ENCODE measurements at regions not wholly inside any gene's neighbourhood (a gene's known extent, or its start where the extent isn't known, plus 50 kb on each side); places are given as distances from the start of the nearest gene placed in this dataset.

DNA sequence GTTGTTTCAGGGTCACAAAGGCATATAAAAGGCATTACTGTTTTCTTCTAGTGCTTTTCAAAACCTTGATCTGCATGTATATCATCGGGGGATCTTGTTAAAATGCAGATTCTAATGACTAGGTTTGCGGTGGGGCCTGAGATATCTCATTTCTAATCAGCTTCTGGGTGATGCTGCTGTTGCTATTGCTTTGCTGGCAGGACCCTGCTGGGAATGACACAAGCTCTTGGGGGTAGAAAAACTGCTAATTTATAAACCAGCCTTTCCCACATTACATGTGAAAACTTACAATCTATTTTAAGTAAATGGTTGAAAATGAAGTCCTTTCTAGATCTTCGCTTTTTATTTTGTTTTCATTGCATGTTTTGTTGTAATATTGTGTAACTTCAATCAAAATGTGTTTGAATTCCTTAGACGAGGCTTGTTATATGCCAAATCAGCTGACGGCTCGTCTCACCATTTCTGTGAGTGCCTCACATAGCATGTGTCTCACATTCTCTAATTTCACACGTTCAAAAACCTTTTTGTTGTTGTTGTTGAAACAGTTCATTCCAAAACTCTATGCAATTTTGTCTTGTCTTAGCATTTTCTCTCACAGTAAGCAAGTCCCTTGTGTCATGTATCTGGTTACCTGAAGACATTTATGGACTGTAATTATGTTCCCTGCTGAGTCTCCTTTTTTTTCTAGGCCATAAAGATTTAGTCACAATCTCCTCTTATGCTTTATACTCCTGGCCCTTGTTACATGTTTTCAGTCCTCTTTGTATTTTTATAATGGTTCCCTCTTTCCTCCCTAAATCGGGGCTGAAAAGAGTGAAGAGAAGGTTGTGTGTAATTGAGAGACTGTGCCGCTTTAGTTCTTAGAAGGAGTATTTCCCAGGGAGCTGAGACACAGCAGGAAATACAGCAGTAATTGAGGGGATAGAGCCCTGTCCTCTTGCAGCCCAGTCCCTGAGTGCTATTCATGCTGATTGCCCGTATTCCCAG lies 521.0 kb upstream of the SEMA6A start:
- no peak for DNase-seq
- Histone ChIP-seq H3K4me3 (ENCODE audit: low read length in 2 of 2) (no peak overlapping the region), H3K27me3 (ENCODE audit: control insufficient read depth in 1 of 2, insufficient read depth in 2 of 2, low read length in 1 of 2) (no peaks in the 10 kb centered on the region), H3K27ac (ENCODE audit: low read depth in 1 of 2, low read length in 2 of 2) (no peak overlapping the region), H3K36me3 (ENCODE audit: control insufficient read depth in 1 of 2, insufficient read depth in 2 of 2, low read length in 1 of 2) (no peaks in the 10 kb centered on the region), H3K9me3 (ENCODE audit: control insufficient read depth, low read length) (no peaks in the 10 kb centered on the region), H3K4me1 (ENCODE audit: control insufficient read depth in 1 of 2, insufficient read depth in 2 of 2, low read length in 2 of 2) (peaks cover 0 to 2% of the 10 kb centered on the region in 2 donors)
- intact Hi-C loops (cut with DNase I) = no loop called here
- WGBS, 2 donors = 74 to 82% methylated on average over 10 of the region's 10 CpGs
- ATAC-seq (ENCODE audit: low FRiP score) = no peak

DNA sequence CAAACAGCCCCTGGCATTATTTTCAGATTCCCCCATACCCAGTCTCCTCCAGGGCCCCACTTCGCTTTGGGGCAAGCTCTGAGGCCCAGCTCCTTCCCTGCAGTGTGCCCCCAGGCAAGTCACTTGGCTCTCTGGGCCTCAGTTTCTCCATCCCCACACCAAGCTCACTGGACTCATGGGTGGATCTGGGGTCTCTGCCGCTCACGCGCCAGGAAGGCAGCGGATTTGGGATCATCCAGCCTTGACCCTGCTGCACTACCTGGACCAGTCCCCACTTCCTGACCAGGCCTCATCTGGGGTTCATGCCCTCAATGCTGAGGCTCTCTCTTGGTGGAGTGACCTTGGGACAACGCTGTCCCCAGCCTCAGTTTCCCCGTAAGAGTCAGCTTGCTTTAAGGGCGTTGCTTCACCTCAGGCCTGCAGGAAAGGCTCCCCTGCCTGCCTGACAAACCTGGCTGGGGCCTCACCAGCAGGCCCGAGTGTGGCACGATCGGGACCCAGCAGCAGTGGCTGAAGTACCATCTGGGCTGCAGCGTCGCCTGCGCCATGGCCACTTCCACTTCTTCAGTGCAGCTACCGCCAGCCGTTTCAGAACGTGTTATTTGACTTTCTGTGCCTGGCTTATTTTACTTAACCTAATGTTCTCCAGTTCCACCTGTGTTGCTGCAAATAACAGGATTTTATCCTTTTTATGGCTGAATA lies 519.6 kb upstream of the SEMA6A start:
- Histone ChIP-seq H3K4me3 (ENCODE audit: low read length in 2 of 2) (no peak overlapping the region), H3K9me3 (ENCODE audit: control insufficient read depth, low read length) (no peaks in the 10 kb centered on the region), H3K36me3 (ENCODE audit: control insufficient read depth in 1 of 2, insufficient read depth in 2 of 2, low read length in 1 of 2) (no peaks in the 10 kb centered on the region), H3K27me3 (ENCODE audit: control insufficient read depth in 1 of 2, insufficient read depth in 2 of 2, low read length in 1 of 2) (no peaks in the 10 kb centered on the region), H3K27ac (ENCODE audit: low read depth in 1 of 2, low read length in 2 of 2) (no peak overlapping the region), H3K4me1 (ENCODE audit: control insufficient read depth in 1 of 2, insufficient read depth in 2 of 2, low read length in 2 of 2) (peaks cover 0 to 2% of the 10 kb centered on the region in 2 donors)
- WGBS, 2 donors = 98 to 99% methylated on average over 17 of the region's 17 CpGs
- ATAC-seq (ENCODE audit: low FRiP score) = no peak
- DNase-seq = peak in 1 of 2 donors; percentile 54
- intact Hi-C loops (cut with DNase I) = no loop called here

DNA sequence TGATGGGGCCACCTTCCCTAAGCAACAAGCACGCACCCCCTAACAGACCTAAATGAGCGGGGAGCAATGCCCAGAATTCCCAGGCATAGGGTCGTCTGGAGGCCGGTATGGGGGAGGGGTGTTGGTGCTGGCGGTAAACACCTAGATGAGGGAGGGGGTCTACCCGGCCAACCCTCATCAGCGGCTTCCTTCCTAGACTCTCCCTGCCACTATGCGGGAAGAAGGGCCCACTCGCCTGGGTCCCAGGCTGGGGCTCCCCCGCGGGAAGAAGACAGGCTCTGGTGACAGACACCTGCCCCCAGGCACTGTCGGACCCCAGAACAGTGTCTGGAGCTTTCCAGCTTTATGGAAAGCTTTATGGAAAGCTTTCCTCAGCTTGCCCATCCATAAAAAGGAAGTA lies 519.0 kb upstream of the SEMA6A start:
- WGBS, 2 donors = 96 to 97% methylated on average over 12 of the region's 12 CpGs
- Histone ChIP-seq H3K9me3 (ENCODE audit: control insufficient read depth, low read length) (no peaks in the 10 kb centered on the region), H3K36me3 (ENCODE audit: control insufficient read depth in 1 of 2, insufficient read depth in 2 of 2, low read length in 1 of 2) (no peaks in the 10 kb centered on the region), H3K27ac (ENCODE audit: low read depth in 1 of 2, low read length in 2 of 2) (no peak overlapping the region), H3K27me3 (ENCODE audit: control insufficient read depth in 1 of 2, insufficient read depth in 2 of 2, low read length in 1 of 2) (no peaks in the 10 kb centered on the region), H3K4me3 (ENCODE audit: low read length in 2 of 2) (no peak overlapping the region), H3K4me1 (ENCODE audit: control insufficient read depth in 1 of 2, insufficient read depth in 2 of 2, low read length in 2 of 2) (peaks cover 0 to 2% of the 10 kb centered on the region in 2 donors)
- DNase-seq (peak in 1 of 2 donors; percentile 66), ATAC-seq (ENCODE audit: low FRiP score) (no peak)
- intact Hi-C loops (cut with DNase I) = no loop called here

DNA sequence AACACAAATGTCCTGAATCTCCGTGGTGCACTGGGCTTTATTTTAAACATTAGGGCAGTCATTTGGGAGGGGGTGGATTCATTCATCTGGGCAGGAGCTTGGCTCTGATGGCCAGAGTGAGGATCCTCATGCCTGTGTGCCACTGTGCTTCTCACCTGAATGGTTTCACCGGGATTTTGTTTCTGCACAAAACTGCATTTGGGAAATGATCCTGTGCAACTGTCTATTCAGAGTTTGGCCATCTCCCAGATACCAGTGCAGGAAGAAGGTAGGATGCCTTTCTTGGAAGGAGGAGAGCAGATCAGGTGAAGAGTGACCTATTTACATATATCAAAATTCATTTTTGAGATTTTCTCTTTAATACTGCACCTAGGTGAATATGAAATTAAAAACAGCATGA lies 514.4 kb upstream of the SEMA6A start:
- Histone ChIP-seq H3K27ac (ENCODE audit: low read depth in 1 of 2, low read length in 2 of 2) (no peak overlapping the region), H3K4me3 (ENCODE audit: low read length in 2 of 2) (no peak overlapping the region), H3K27me3 (ENCODE audit: control insufficient read depth in 1 of 2, insufficient read depth in 2 of 2, low read length in 1 of 2) (no peaks in the 10 kb centered on the region), H3K4me1 (ENCODE audit: control insufficient read depth in 1 of 2, insufficient read depth in 2 of 2, low read length in 2 of 2) (no peaks in the 10 kb centered on the region), H3K36me3 (ENCODE audit: control insufficient read depth in 1 of 2, insufficient read depth in 2 of 2, low read length in 1 of 2) (no peaks in the 10 kb centered on the region), H3K9me3 (ENCODE audit: control insufficient read depth, low read length) (no peaks in the 10 kb centered on the region)
- intact Hi-C loops (cut with DNase I) = no loop called here
- no peak for ATAC-seq (ENCODE audit: low FRiP score)
- no peak for DNase-seq
- 66 to 74% methylated on average over 2 of the region's 2 CpGs for WGBS, 2 donors

DNA sequence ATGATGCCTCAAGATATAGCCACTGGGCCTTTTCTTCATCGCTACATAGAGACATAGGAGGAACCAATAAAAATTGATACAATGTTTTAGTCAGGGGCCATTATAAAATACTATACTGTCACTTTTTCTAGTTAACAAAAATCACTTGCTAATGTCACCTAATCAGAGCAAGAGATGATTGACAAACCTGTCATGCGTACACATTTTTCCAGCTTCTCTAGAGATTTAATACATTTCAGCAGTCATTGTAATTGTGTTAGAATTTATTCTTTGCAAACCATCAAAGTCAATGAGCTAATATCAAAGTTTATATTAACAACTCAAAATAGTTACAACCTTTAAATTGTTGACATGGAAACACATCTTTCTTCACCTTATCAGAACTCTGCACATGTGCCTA lies 513.6 kb upstream of the SEMA6A start:
- WGBS, 2 donors = 94% methylated on average over 2 of the region's 2 CpGs
- no peaks in the 10 kb centered on the region for H3K4me1 ChIP-seq (ENCODE audit: control insufficient read depth in 1 of 2, insufficient read depth in 2 of 2, low read length in 2 of 2)
- DNase-seq = no peak
- intact Hi-C loops (cut with DNase I) = no loop called here
- H3K27ac ChIP-seq (ENCODE audit: low read depth in 1 of 2, low read length in 2 of 2) = no peak overlapping the region
- no peaks in the 10 kb centered on the region for H3K27me3 ChIP-seq (ENCODE audit: control insufficient read depth in 1 of 2, insufficient read depth in 2 of 2, low read length in 1 of 2)
- ATAC-seq (ENCODE audit: low FRiP score) = no peak
- no peak overlapping the region for H3K4me3 ChIP-seq (ENCODE audit: low read length in 2 of 2)
- H3K9me3 ChIP-seq (ENCODE audit: control insufficient read depth, low read length) = no peaks in the 10 kb centered on the region
- no peaks in the 10 kb centered on the region for H3K36me3 ChIP-seq (ENCODE audit: control insufficient read depth in 1 of 2, insufficient read depth in 2 of 2, low read length in 1 of 2)

DNA sequence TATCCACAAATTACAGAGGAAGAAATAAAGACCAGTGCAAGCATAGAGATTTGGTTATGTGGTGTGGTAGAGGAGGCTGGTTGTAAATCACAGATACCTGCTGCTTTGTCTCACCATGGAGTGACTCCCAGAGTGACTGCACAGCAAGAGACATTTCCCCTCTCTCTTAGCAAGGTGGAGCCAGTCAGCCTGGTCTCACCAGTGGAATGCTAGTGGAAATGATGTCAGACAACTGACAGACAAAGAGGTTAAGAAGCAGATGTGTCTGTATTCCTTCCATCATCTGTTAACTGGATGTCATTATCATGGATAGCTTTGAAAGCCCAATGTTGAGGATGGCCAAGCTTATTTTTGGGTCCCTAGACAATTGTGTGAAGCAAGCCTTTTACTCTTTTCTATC lies 509.4 kb upstream of the SEMA6A start:
- Histone ChIP-seq H3K27ac (ENCODE audit: low read depth in 1 of 2, low read length in 2 of 2) (no peak overlapping the region), H3K4me1 (ENCODE audit: control insufficient read depth in 1 of 2, insufficient read depth in 2 of 2, low read length in 2 of 2) (no peaks in the 10 kb centered on the region), H3K4me3 (ENCODE audit: low read length in 2 of 2) (no peak overlapping the region), H3K36me3 (ENCODE audit: control insufficient read depth in 1 of 2, insufficient read depth in 2 of 2, low read length in 1 of 2) (no peaks in the 10 kb centered on the region), H3K9me3 (ENCODE audit: control insufficient read depth, low read length) (no peaks in the 10 kb centered on the region), H3K27me3 (ENCODE audit: control insufficient read depth in 1 of 2, insufficient read depth in 2 of 2, low read length in 1 of 2) (no peaks in the 10 kb centered on the region)
- ATAC-seq (ENCODE audit: low FRiP score) = no peak
- intact Hi-C loops (cut with DNase I) = no loop called here
- no peak for DNase-seq

DNA sequence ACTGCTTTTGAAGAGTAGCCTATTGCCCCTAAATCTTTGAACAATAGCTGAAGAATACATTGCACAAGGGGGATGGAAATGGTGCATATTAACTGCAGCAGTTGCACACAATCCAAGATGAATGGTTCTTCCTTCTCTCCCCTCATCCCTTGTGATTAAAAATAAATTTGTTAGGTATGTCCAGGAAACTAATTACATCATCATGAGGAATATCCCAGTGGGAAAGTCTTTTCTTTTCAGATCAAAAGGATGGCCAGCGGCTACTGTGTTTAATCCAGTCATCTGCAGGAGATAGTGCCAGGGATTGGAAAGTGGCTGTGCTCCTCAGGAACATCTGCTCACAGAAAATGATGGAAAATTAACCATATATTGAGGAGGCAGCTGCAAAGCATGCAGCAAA lies 508.4 kb upstream of the SEMA6A start:
- Histone ChIP-seq H3K27ac (ENCODE audit: low read depth in 1 of 2, low read length in 2 of 2) (no peak overlapping the region), H3K9me3 (ENCODE audit: control insufficient read depth, low read length) (no peaks in the 10 kb centered on the region), H3K36me3 (ENCODE audit: control insufficient read depth in 1 of 2, insufficient read depth in 2 of 2, low read length in 1 of 2) (no peaks in the 10 kb centered on the region), H3K4me1 (ENCODE audit: control insufficient read depth in 1 of 2, insufficient read depth in 2 of 2, low read length in 2 of 2) (no peaks in the 10 kb centered on the region), H3K4me3 (ENCODE audit: low read length in 2 of 2) (no peak overlapping the region), H3K27me3 (ENCODE audit: control insufficient read depth in 1 of 2, insufficient read depth in 2 of 2, low read length in 1 of 2) (no peaks in the 10 kb centered on the region)
- ATAC-seq (ENCODE audit: low FRiP score) (no peak), DNase-seq (no peak)
- 92 to 94% methylated on average over 1 of the region's 1 CpG for WGBS, 2 donors
- intact Hi-C loops (cut with DNase I) = no loop called here

DNA sequence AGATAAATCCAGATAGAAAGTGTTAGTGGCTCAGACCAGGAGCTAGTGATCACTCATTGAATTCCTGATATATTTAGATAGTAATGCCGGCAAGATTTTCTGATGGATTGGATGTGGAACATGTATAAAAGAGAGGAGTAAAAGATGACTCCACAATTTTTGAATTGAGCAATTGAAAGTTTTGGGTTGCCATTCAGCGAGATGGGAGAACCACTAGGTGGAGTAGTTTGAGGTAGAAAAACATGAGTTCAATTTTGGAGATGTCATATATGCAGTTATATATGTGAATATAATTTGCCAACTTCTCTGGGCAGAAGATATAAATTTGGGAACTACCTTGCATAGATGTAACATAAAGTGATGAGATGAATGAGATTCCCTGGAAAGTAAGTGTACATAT lies 502.5 kb upstream of the SEMA6A start:
- H3K27ac ChIP-seq (ENCODE audit: low read depth in 1 of 2, low read length in 2 of 2) = no peak overlapping the region
- H3K27me3 ChIP-seq (ENCODE audit: control insufficient read depth in 1 of 2, insufficient read depth in 2 of 2, low read length in 1 of 2) = no peaks in the 10 kb centered on the region
- H3K4me1 ChIP-seq (ENCODE audit: control insufficient read depth in 1 of 2, insufficient read depth in 2 of 2, low read length in 2 of 2) = no peaks in the 10 kb centered on the region
- H3K4me3 ChIP-seq (ENCODE audit: low read length in 2 of 2) = no peak overlapping the region
- intact Hi-C loops (cut with DNase I) = loop anchor here in 1 of 2 donors (5.0 kb wide), 1 partner anchor 95 kb away; no protein-coding TSS in a partner anchor
- no peaks in the 10 kb centered on the region for H3K36me3 ChIP-seq (ENCODE audit: control insufficient read depth in 1 of 2, insufficient read depth in 2 of 2, low read length in 1 of 2)
- ATAC-seq (ENCODE audit: low FRiP score) (no peak), DNase-seq (no peak)
- 81 to 86% methylated on average over 2 of the region's 2 CpGs for WGBS, 2 donors
- peaks cover under 1% of the 10 kb centered on the region for H3K9me3 ChIP-seq (ENCODE audit: control insufficient read depth, low read length)

DNA sequence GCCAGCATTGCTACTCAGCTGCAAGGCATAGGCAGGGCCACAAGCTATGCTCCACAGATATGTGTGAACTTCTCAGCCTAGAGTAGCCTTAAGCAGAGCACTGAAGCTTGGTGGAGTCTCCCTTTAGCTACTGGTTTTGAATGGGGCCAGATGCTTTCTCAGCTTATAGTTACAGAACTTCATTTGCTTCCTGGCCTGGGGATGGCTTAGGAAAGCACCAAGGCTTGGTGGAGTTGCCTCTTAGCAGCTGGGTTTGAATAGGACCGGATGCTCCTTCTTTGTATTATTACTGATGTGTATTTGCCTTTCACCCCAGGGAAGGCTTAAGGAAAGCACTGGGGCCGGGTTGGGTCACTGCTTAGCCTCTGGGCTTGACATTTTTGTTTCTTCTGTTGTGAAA lies 497.8 kb upstream of the SEMA6A start:
- no peaks in the 10 kb centered on the region for H3K27me3 ChIP-seq (ENCODE audit: control insufficient read depth in 1 of 2, insufficient read depth in 2 of 2, low read length in 1 of 2)
- no peaks in the 10 kb centered on the region for H3K4me1 ChIP-seq (ENCODE audit: control insufficient read depth in 1 of 2, insufficient read depth in 2 of 2, low read length in 2 of 2)
- H3K27ac ChIP-seq (ENCODE audit: low read depth in 1 of 2, low read length in 2 of 2) = no peak overlapping the region
- intact Hi-C loops (cut with DNase I) = no loop called here
- H3K4me3 ChIP-seq (ENCODE audit: low read length in 2 of 2) = no peak overlapping the region
- H3K9me3 ChIP-seq (ENCODE audit: control insufficient read depth, low read length) = peaks cover 2% of the 10 kb centered on the region
- WGBS, 2 donors = 76 to 80% methylated on average over 2 of the region's 2 CpGs
- DNase-seq (no peak), ATAC-seq (ENCODE audit: low FRiP score) (no peak)
- H3K36me3 ChIP-seq (ENCODE audit: control insufficient read depth in 1 of 2, insufficient read depth in 2 of 2, low read length in 1 of 2) = no peaks in the 10 kb centered on the region

Data from aorta (tissue), 5 donors.